Cardiac fibroblast (primary cell): ENCODE measurements at regions not wholly inside any gene's neighbourhood (a gene's known extent, or its start where the extent isn't known, plus 50 kb on each side); places are given as distances from the start of the nearest gene placed in this dataset.

Experiments used
- DNase-seq, 2 donors: peaks; one replicate each; pipeline versions ENCODE4 v3.0.0 to v3.0.0-alpha.2; 2010; ENCODE audit warnings: low read depth in 2 of 2
- H3K4me3 ChIP-seq, 2 donors: replicated peaks in 1 of 2; 1 replicate in 1 of 2; 2 replicates in 1 of 2; pipeline ENCODE4 v1.5.1; 2011; ENCODE audit warnings: low read depth in 2 of 2, low read length in 2 of 2, mild to moderate bottlenecking in 2 of 2, moderate library complexity in 1 of 2
- CTCF ChIP-seq: IDR thresholded peaks from one replicate; pipeline ENCODE4 v1.5.1; 2011; ENCODE audit warnings: low read depth, mild to moderate bottlenecking, low read length, inconsistent platforms

- no peak for TF ChIP-seq CTCF
- no peak overlapping the region for H3K4me3 ChIP-seq
- DNase-seq = no peak
These were observed 114.2 kb downstream of the TBX19 start for GRCh38 chr1:168394858-168395257.

GRCh38 chr1:168392958-168393549, 112.4 kb downstream of the TBX19 start:
- DNase-seq = peak in 1 of 2 donors; percentile 21
- no peak for TF ChIP-seq CTCF
- no peak overlapping the region for H3K4me3 ChIP-seq

- TF ChIP-seq CTCF = no peak
- no peak overlapping the region for H3K4me3 ChIP-seq
- no peak for DNase-seq
These were observed 111.4 kb downstream of the TBX19 start for GRCh38 chr1:168391851-168392681.

- no peak for TF ChIP-seq CTCF
- H3K4me3 ChIP-seq = no peak overlapping the region
- no peak for DNase-seq
These were observed 109.6 kb downstream of the TBX19 start for GRCh38 chr1:168390271-168390670.

- TF ChIP-seq CTCF = no peak
- H3K4me3 ChIP-seq = no peak overlapping the region
- DNase-seq = no peak
These were observed 107.4 kb downstream of the TBX19 start for GRCh38 chr1:168387781-168388760.

GRCh38 chr1:168386949-168387586, 106.4 kb downstream of the TBX19 start:
- TF ChIP-seq CTCF = no peak
- DNase-seq = peak in 1 of 2 donors; percentile 2
- no peak overlapping the region for H3K4me3 ChIP-seq
